Uterus (tissue), 2 donors: ENCODE measurements at regions not wholly inside any gene's neighbourhood (a gene's known extent, or its start where the extent isn't known, plus 50 kb on each side); places are given as distances from the start of the nearest gene placed in this dataset.

ENCODE experiments used
- CTCF ChIP-seq, 4 experiments: fragments of 200-600 bp in 2 of 4; fragments of 450-650 bp in 2 of 4; sonication (generic) in 2 of 4; IDR thresholded peaks; one replicate each; pipeline ENCODE4 v1.5.1; 2016 to 2019; ENCODE audit warnings: antibody characterized with exemption in 4 of 4, mild to moderate bottlenecking in 2 of 4, moderate library complexity in 1 of 4
- POLR2A ChIP-seq, 2 donors: fragments of 450-650 bp; IDR thresholded peaks; one replicate each; pipeline ENCODE4 v1.6.1; 2016; ENCODE audit warnings: antibody characterized with exemption in 2 of 2, mild to moderate bottlenecking in 1 of 2, moderate library complexity in 1 of 2

- TF ChIP-seq CTCF (IDR thresholded peaks at IDR 0.05), result no peak
- no peak for TF ChIP-seq POLR2A (IDR thresholded peaks at IDR 0.05)
These were observed 298.8 kb upstream of the LRIG3 start for GRCh38 chr12:59219148-59219547.
